ENCODE measurements at regions not wholly inside any gene's neighbourhood (a gene's known extent, or its start where the extent isn't known, plus 50 kb on each side); places are given as distances from the start of the nearest gene placed in this dataset.

DNA sequence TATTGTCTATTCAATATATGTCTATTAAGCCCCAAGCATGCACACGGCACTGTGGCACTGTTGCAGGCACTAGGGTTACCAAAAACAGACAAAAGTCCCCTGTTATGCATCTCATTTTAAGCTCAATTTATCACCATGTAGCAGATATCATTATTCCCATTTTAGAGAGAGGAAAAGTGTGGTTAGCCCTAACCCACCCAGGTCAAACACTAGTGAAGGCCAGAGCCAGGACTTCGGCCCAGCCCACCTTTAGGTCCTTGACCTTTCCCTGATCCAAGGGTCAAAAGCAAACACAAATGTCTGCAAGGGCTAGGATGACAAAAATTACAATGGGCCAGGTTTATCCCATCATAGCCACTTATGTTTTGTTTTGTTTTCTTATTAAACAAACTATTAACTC lies 130.3 kb upstream of the NUDT7 start:
- Mint-ChIP-seq H3K27ac (no peak overlapping the region), H3K4me1 (ENCODE audit: low read depth) (no peaks in the 10 kb centered on the region)

DNA sequence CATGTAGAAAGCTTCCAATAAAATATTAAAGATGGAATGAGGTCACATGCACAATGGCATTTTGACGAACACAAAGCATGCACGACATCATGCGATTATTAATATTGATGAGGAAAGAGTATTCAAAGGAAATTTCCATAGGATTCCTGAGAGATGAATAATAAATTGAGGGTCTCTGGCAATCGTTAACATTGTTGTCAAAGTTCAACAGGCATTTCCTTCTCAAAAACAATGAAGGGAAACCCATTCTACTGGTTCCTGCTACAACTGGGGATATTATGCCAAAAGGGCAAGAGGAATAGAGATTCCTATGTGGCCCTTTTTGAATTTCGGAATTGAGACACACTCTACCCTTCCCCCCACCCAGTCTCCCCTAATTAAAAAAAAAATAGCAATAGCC lies 128.3 kb upstream of the NUDT7 start:
- no peak for DNase-seq (ENCODE audit: low spot score)
- H3K4me3 Mint-ChIP-seq, result no peak overlapping the region
- H3K27me3 Mint-ChIP-seq (ENCODE audit: low read depth), result no peaks in the 10 kb centered on the region
- no peak overlapping the region for H3K27ac Mint-ChIP-seq
- H3K4me1 Mint-ChIP-seq (ENCODE audit: low read depth), result no peaks in the 10 kb centered on the region
- no peaks in the 10 kb centered on the region for H3K9me3 Mint-ChIP-seq
- H3K36me3 Mint-ChIP-seq (ENCODE audit: low read depth), result no peaks in the 10 kb centered on the region

More for the DNA sequence above, 130.3 kb upstream of the NUDT7 start:
- no peak for DNase-seq (ENCODE audit: low spot score)
- H3K27me3 Mint-ChIP-seq (ENCODE audit: low read depth), result no peaks in the 10 kb centered on the region
- no peaks in the 10 kb centered on the region for H3K9me3 Mint-ChIP-seq
- H3K4me3 Mint-ChIP-seq, result no peak overlapping the region
- H3K36me3 Mint-ChIP-seq (ENCODE audit: low read depth), result no peaks in the 10 kb centered on the region

DNA sequence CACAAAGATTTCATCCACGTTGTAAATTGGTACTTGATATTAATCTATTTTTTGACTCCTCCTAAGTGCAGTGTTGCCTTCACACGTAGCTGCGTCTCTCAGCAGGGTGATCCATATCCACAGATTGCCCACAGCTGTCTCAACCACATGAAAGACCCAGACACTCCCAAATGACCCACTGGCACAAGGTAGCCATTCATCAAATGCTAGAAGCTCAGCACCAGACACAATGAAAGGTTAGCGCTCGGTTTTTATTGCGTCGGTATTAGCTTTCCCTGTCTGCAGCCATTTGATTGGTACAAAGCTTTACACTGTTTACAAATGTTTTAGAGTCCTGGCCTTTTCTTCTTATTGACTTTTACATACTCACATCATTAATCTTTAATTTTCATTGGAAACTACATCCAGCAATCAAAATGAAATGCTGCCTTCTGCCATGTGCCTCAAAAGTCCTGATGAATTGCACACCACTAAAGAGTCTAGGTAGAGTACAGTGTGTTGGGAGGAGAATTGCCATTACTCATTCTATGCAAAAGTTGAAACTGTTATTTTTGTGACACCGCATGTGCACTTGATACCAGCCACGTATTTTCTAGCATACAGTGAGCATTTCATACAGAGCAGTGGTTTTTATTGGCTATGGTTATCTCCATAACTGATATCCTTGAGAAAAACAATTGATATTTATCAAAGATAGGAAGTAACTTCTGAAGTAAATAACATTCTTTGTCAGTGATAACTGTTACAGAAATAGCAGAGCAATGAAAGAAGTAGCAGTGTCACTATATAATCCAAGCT lies 127.3 kb upstream of the NUDT7 start:
- H3K9me3 Mint-ChIP-seq, result no peaks in the 10 kb centered on the region
- H3K4me1 Mint-ChIP-seq (ENCODE audit: low read depth), result no peaks in the 10 kb centered on the region
- DNase-seq (ENCODE audit: low spot score), result no peak
- no peak overlapping the region for H3K4me3 Mint-ChIP-seq
- H3K27me3 Mint-ChIP-seq (ENCODE audit: low read depth), result peaks cover 3% of the 10 kb centered on the region
- H3K27ac Mint-ChIP-seq, result no peak overlapping the region
- H3K36me3 Mint-ChIP-seq (ENCODE audit: low read depth), result no peaks in the 10 kb centered on the region

DNA sequence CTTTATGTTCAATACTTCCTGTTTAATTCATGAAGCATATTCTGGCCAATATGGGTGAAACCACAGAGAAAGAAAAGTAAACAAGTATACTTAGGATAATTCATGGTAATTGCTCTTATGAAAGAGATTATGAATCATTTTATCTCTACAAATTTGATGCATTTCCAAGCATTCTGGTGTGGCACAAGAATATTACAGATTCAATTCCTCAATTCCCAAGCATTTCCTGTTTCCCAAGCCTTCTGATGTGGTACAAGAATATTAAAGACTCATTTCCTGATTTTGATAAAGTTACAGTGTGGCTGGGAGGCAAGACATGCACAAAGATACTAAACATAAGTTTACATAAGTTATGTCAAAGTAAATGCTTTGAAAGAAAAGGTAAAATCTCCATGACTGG lies 126.1 kb upstream of the NUDT7 start:
- Mint-ChIP-seq H3K27ac (no peak overlapping the region), H3K9me3 (no peaks in the 10 kb centered on the region), H3K36me3 (ENCODE audit: low read depth) (no peaks in the 10 kb centered on the region), H3K27me3 (ENCODE audit: low read depth) (peaks cover 3% of the 10 kb centered on the region), H3K4me1 (ENCODE audit: low read depth) (no peaks in the 10 kb centered on the region), H3K4me3 (no peak overlapping the region)
- no peak for DNase-seq (ENCODE audit: low spot score)

DNA sequence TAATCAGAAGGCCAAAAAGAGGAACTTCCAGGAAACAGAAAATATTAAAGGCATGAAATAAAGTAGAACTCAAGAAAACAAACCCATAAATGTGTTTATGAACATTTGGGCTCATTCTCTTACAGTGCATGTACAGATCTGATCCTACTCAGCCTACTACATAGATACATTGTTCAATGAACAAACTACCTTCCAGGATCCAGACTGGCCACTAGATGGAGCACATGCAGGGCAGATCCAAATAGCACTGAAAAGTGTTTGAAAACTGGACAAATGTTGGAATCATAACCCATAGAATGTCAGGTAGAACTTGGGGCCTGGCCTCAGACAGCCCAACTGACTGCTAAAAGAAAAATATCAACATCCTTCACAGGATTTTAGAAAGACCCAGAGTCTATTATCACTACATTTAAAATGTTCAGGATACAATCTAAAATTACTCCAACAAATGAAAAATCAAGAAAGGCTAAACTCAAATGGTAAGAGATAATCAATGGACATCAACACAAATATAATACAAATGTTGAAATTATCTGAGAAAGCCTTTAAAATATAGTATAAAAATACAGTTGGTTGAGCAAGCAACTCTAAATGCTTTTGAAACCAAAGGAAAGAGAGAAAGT lies 122.4 kb upstream of the NUDT7 start:
- H3K9me3 Mint-ChIP-seq, result no peaks in the 10 kb centered on the region
- H3K4me3 Mint-ChIP-seq, result no peak overlapping the region
- no peaks in the 10 kb centered on the region for H3K36me3 Mint-ChIP-seq (ENCODE audit: low read depth)
- H3K27ac Mint-ChIP-seq, result no peak overlapping the region
- H3K4me1 Mint-ChIP-seq (ENCODE audit: low read depth), result no peaks in the 10 kb centered on the region
- peaks cover 3% of the 10 kb centered on the region for H3K27me3 Mint-ChIP-seq (ENCODE audit: low read depth)
- DNase-seq (ENCODE audit: low spot score), result no peak

DNA sequence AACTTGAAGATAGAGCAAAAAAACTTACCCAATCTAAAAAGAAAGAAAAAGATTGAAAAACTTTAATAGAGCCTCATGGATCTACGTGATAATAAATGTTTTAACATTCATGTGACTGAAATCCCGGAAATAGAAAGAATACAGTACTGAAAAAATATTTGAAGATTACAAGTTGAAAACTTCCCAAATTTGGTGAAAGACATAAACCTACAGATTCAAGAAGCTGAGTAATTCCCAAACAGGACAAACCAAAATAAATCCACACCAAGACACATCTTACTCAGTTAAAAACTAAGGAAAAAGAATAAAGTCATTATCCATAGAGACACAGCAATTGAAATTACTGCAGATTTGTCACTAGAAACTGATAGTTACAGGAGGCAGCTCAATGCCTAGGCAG lies 121.8 kb upstream of the NUDT7 start:
- H3K9me3 Mint-ChIP-seq, result no peaks in the 10 kb centered on the region
- DNase-seq (ENCODE audit: low spot score), result no peak
- no peaks in the 10 kb centered on the region for H3K36me3 Mint-ChIP-seq (ENCODE audit: low read depth)
- H3K27me3 Mint-ChIP-seq (ENCODE audit: low read depth), result peaks cover 3% of the 10 kb centered on the region
- no peaks in the 10 kb centered on the region for H3K4me1 Mint-ChIP-seq (ENCODE audit: low read depth)
- no peak overlapping the region for H3K27ac Mint-ChIP-seq
- H3K4me3 Mint-ChIP-seq, result no peak overlapping the region

DNA sequence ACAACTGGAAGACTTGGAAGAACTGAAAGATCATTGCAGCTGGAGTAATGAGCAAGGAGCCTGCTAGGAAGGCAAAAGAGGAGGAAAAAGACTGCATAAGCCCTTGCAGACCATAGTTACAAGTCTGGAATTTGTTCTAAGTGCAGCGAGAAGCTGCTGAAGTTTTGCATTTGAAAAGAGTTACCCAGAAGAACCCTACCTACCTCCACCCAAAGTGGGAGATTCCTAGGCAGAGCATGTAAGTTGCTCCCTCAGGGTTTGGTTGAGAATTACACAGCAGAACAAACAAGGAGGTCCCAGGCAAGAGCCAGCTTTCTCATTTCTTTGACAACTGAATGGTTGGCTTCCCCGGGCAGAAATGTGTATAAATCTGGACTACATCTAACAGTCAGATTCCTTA lies 118.7 kb upstream of the NUDT7 start:
- Mint-ChIP-seq H3K9me3 (no peaks in the 10 kb centered on the region), H3K36me3 (ENCODE audit: low read depth) (no peaks in the 10 kb centered on the region), H3K4me1 (ENCODE audit: low read depth) (no peaks in the 10 kb centered on the region), H3K27ac (no peak overlapping the region), H3K27me3 (ENCODE audit: low read depth) (peaks cover 3% of the 10 kb centered on the region), H3K4me3 (no peak overlapping the region)
- DNase-seq (ENCODE audit: low spot score), result no peak

DNA sequence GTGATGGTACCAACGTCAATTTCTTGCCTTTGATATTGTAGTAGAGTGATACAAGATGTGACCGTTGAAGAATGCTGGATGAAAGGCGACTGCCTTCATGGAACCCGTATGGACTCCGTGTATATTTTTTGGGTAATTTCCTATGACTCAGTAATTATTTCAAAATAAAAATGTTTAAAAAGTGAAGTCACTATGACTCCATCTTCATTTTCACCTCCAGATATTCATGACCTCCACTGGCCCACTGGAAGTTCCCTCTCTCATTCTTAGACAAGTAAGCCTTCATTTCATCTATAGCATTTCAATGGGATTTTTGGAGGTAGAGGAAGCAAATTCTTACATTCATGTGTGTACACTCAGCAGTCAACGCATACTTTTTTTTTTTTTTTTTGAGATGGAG lies 111.8 kb upstream of the NUDT7 start:
- Mint-ChIP-seq H3K9me3 (no peaks in the 10 kb centered on the region), H3K4me1 (ENCODE audit: low read depth) (no peaks in the 10 kb centered on the region), H3K27ac (no peak overlapping the region), H3K27me3 (ENCODE audit: low read depth) (no peaks in the 10 kb centered on the region), H3K36me3 (ENCODE audit: low read depth) (no peaks in the 10 kb centered on the region), H3K4me3 (no peak overlapping the region)
- no peak for DNase-seq (ENCODE audit: low spot score)

DNA sequence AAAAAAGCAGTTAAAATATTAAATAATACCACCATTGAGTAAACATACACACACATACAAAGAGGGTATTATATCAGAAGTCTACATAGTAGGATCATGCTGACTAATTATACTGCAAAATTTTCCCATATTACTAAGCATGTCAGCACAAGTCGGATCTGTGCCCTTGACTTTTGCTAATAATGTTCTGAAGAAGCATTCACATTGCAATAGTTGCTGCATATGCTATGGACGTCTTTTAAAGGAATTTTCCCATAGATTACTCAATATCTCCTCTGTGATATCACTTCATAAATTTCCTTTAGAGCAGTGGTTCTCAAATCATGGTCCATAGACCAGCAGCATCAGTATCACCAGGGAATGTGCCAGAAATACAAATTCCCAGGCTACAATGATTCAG lies 110.9 kb upstream of the NUDT7 start:
- Mint-ChIP-seq H3K4me3 (no peak overlapping the region), H3K36me3 (ENCODE audit: low read depth) (no peaks in the 10 kb centered on the region), H3K9me3 (no peaks in the 10 kb centered on the region), H3K4me1 (ENCODE audit: low read depth) (no peaks in the 10 kb centered on the region), H3K27me3 (ENCODE audit: low read depth) (no peaks in the 10 kb centered on the region), H3K27ac (no peak overlapping the region)
- no peak for DNase-seq (ENCODE audit: low spot score)

DNA sequence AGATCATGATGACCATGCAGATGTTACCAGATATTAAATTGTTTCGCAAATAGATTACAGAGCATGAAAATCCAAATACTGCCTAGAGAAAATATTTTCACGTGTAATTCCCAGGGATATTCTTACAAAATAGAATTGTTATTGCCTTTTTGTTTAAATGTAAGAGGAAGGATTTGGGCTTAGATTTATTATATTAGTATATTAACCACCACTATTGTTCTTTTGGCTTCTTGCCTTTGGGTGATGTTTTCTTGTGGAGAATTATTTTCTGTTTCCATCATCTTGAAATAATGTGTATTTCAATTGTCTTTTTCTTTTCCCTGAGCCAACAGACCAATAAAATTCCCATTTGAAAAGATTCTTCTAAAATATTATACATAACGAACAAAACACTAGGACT lies 109.7 kb upstream of the NUDT7 start:
- no peak for DNase-seq (ENCODE audit: low spot score)
- H3K27me3 Mint-ChIP-seq (ENCODE audit: low read depth), result no peaks in the 10 kb centered on the region
- no peak overlapping the region for H3K4me3 Mint-ChIP-seq
- H3K27ac Mint-ChIP-seq, result no peak overlapping the region
- H3K4me1 Mint-ChIP-seq (ENCODE audit: low read depth), result no peaks in the 10 kb centered on the region
- no peaks in the 10 kb centered on the region for H3K9me3 Mint-ChIP-seq
- no peaks in the 10 kb centered on the region for H3K36me3 Mint-ChIP-seq (ENCODE audit: low read depth)

DNA sequence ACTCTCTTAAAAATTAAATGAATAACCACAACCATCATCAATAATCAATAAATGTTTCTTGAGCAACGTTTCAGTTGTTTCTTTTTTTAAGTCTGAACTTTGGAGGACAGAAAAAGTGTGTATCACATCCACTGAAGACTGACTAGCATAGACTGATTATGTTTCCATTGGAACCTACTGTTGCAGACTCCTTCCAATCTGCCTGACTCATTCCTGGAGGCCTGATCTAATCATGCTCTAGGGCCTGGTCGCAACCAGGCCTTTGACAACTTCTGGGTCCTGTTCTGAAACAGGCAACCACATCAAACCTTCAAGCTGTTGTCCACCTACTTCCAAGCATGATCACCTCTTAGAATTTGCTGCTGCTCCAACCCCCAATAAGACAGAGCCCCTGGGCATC lies 109.2 kb upstream of the NUDT7 start:
- Mint-ChIP-seq H3K4me1 (ENCODE audit: low read depth) (no peaks in the 10 kb centered on the region), H3K9me3 (no peaks in the 10 kb centered on the region), H3K36me3 (ENCODE audit: low read depth) (no peaks in the 10 kb centered on the region), H3K27ac (no peak overlapping the region), H3K4me3 (no peak overlapping the region), H3K27me3 (ENCODE audit: low read depth) (no peaks in the 10 kb centered on the region)
- no peak for DNase-seq (ENCODE audit: low spot score)

DNA sequence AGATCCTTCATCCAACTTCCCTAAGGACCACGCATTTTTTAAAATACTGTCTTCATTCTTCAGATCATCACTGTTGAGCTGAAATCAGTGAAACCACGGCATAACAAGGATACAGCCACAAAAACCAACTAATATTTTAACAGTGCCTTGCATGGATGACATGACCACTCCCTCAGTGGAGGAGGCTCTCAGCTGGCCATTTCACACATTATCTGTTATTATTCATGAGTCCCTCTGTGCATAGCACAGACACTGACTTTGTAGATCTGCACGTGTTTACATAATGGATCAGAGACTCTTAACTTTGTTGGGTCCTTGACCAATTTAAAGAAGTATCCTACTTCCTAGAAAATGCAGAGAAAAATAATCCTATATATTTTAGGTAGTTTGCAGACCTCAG lies 104.8 kb upstream of the NUDT7 start:
- Mint-ChIP-seq H3K4me1 (ENCODE audit: low read depth) (no peaks in the 10 kb centered on the region), H3K9me3 (no peaks in the 10 kb centered on the region)

DNA sequence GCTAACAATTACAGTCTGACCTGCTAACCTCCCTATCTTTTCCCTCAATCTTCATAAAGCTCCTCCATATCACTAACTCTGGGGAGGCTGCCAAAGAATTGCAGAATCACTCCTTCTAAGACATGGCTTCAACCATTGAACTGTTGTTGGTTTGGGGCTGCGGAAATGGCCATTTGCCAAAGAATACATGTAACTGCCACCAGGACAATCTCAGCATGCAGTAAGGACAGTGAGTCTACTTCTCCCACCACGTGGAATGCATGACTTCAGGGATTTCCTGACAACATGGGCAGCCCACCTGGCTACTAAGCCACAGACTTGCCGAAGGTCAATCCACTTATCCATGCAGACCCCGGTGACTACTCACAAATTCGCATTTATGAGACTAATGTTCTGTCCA lies 104.3 kb upstream of the NUDT7 start:
- no peaks in the 10 kb centered on the region for H3K36me3 Mint-ChIP-seq (ENCODE audit: low read depth)
- no peak overlapping the region for H3K4me3 Mint-ChIP-seq
- DNase-seq (ENCODE audit: low spot score), result no peak
- H3K4me1 Mint-ChIP-seq (ENCODE audit: low read depth), result no peaks in the 10 kb centered on the region
- no peaks in the 10 kb centered on the region for H3K9me3 Mint-ChIP-seq
- H3K27me3 Mint-ChIP-seq (ENCODE audit: low read depth), result no peaks in the 10 kb centered on the region
- H3K27ac Mint-ChIP-seq, result no peak overlapping the region

More for the DNA sequence above, 104.8 kb upstream of the NUDT7 start:
- Mint-ChIP-seq H3K36me3 (ENCODE audit: low read depth) (no peaks in the 10 kb centered on the region), H3K27ac (no peak overlapping the region), H3K27me3 (ENCODE audit: low read depth) (no peaks in the 10 kb centered on the region), H3K4me3 (no peak overlapping the region)
- no peak for DNase-seq (ENCODE audit: low spot score)

DNA sequence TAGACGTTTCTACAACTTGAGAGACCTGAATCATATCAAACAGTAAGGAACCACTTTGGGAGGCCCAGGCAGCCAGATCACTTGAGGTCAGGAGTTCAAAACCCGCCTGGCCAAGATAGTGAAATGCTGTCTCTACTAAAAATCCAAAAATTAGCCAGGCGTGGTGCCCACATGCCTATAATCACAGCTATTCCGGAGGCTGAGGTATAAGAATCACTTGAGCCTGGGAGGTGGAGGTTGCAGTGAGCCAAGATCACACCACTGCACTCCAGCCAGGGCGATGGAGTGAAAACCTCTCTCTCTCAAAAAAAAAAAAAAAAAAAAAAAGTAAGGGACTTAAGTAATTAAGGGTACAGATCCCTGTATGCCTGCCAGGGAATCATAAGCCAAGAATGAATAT lies 103.4 kb upstream of the NUDT7 start:
- Mint-ChIP-seq H3K4me1 (ENCODE audit: low read depth) (no peaks in the 10 kb centered on the region), H3K27ac (no peak overlapping the region), H3K27me3 (ENCODE audit: low read depth) (no peaks in the 10 kb centered on the region), H3K4me3 (no peak overlapping the region), H3K36me3 (ENCODE audit: low read depth) (no peaks in the 10 kb centered on the region), H3K9me3 (no peaks in the 10 kb centered on the region)
- no peak for DNase-seq (ENCODE audit: low spot score)

DNA sequence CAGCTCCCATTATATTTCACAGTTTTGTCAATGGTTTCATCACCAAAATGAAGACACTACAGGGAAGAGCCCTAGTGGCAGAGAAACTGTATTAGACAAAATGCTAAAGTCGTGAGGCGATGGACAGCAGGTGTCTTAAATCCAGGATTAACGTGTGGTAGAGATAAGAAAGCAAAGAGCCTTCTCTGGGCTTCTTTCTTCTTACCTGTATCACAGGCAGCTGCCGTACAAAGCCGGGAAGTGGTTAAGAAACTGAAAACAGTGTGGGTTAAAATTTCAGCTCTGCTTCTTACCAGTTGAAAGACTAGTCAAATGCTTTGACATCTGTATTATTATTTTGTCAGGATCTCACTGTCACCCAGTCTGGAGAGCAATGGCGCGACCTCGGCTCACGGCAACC lies 98.2 kb upstream of the NUDT7 start:
- Mint-ChIP-seq H3K9me3 (no peaks in the 10 kb centered on the region), H3K4me3 (no peak overlapping the region), H3K27ac (no peak overlapping the region), H3K4me1 (ENCODE audit: low read depth) (no peaks in the 10 kb centered on the region), H3K36me3 (ENCODE audit: low read depth) (no peaks in the 10 kb centered on the region), H3K27me3 (ENCODE audit: low read depth) (no peaks in the 10 kb centered on the region)
- DNase-seq (ENCODE audit: low spot score), result no peak

Measured in T-helper 2 cell treated with Interferon-gamma antibody and Interleukin-4, amounts not matched to agents 5 μg/mL and 100 μg/mL, for 36 hours (primary cell).